A549 (cell line): ENCODE measurements at regions not wholly inside any gene's neighbourhood (a gene's known extent, or its start where the extent isn't known, plus 50 kb on each side); places are given as distances from the start of the nearest gene placed in this dataset.

Experiments
- CHD4 ChIP-seq: fragments of 200-600 bp; sonication (generic); IDR thresholded peaks from 2 replicates; pipeline ENCODE4 v1.6.1; 2016; ENCODE audit warnings: antibody characterized with exemption, mild to moderate bottlenecking, borderline replicate concordance
- CTCF ChIP-seq: fragments of >200 bp; sonication (Bioruptor Twin); formaldehyde crosslinking; IDR thresholded peaks from 3 replicates; pipeline ENCODE4 v1.5.1; 2016
- RAD21 ChIP-seq, 2 experiments: fragments of >200 bp in 1 of 2; sonication (Bioruptor Twin) in 1 of 2; formaldehyde crosslinking in 1 of 2; IDR thresholded peaks in 1 of 2; conservative IDR thresholded peaks in 1 of 2; 2 replicates in 1 of 2; 3 replicates in 1 of 2; pipeline ENCODE4 v1.6.1; 2012 to 2018; ENCODE audit warnings: inconsistent platforms in 1 of 2

GRCh38 chr3:43797794-43798193 is 107.1 kb downstream of the ABHD5 start:
- TF ChIP-seq CHD4 (no peak), CTCF (no peak), RAD21 (conservative IDR thresholded peaks at IDR 0.05 in 1 of 2, IDR thresholded peaks at IDR 0.05 in 1 of 2) (no peak)
